Kasumi-1 (cell line): ENCODE measurements at regions not wholly inside any gene's neighbourhood (a gene's known extent, or its start where the extent isn't known, plus 50 kb on each side); places are given as distances from the start of the nearest gene placed in this dataset.

ENCODE experiments used
- DNase-seq, 2 experiments: peaks; one replicate each; lab custom pipeline; 2025; lab: John Stamatoyannopoulos, UW

GRCh38 chr3:77976079-77976478 lies 936.2 kb downstream of the ROBO2 start:
- no peak for DNase-seq

GRCh38 chr3:78003090-78003489 lies 963.2 kb downstream of the ROBO2 start:
- no peak for DNase-seq

- no peak for DNase-seq
These were observed 964.7 kb downstream of the ROBO2 start for GRCh38 chr3:78004571-78004970.

- no peak for DNase-seq
These were observed 973.8 kb downstream of the ROBO2 start for GRCh38 chr3:78013653-78014052.

GRCh38 chr3:78015856-78016255 lies 976.0 kb downstream of the ROBO2 start:
- DNase-seq: no peak

GRCh38 chr3:78021710-78022109 lies 981.8 kb downstream of the ROBO2 start:
- no peak for DNase-seq

- no peak for DNase-seq
These were observed 982.3 kb downstream of the ROBO2 start for GRCh38 chr3:78022232-78022631.

GRCh38 chr3:78023257-78023656 lies 983.4 kb downstream of the ROBO2 start:
- no peak for DNase-seq

GRCh38 chr3:78025916-78026315 lies 986.0 kb downstream of the ROBO2 start:
- DNase-seq: no peak

GRCh38 chr3:78026318-78026828 lies 986.5 kb downstream of the ROBO2 start:
- DNase-seq: no peak

- no peak for DNase-seq
These were observed 989.9 kb downstream of the ROBO2 start for GRCh38 chr3:78029775-78030174.

GRCh38 chr3:78035131-78035641 lies 995.3 kb downstream of the ROBO2 start:
- DNase-seq: no peak

- no peak for DNase-seq
These were observed 1001.6 kb downstream of the ROBO2 start for GRCh38 chr3:78041486-78041885.

GRCh38 chr3:78046566-78046965 lies 1006.7 kb downstream of the ROBO2 start:
- DNase-seq: no peak

GRCh38 chr3:78048698-78049097 lies 1008.8 kb downstream of the ROBO2 start:
- no peak for DNase-seq

- DNase-seq: no peak
These were observed 1009.6 kb downstream of the ROBO2 start for GRCh38 chr3:78049521-78049920.

GRCh38 chr3:78050276-78051065 lies 1010.6 kb downstream of the ROBO2 start:
- DNase-seq: no peak

GRCh38 chr3:78052746-78053145 lies 1012.8 kb downstream of the ROBO2 start:
- no peak for DNase-seq

- no peak for DNase-seq
These were observed 1026.4 kb downstream of the ROBO2 start for GRCh38 chr3:78066287-78066686.

GRCh38 chr3:78070188-78070587 lies 1030.3 kb downstream of the ROBO2 start:
- no peak for DNase-seq

- DNase-seq: no peak
These were observed 1036.5 kb downstream of the ROBO2 start for GRCh38 chr3:78076379-78076778.

GRCh38 chr3:78077178-78077577 lies 1037.3 kb downstream of the ROBO2 start:
- no peak for DNase-seq

- no peak for DNase-seq
These were observed 1037.9 kb downstream of the ROBO2 start for GRCh38 chr3:78077842-78078241.

GRCh38 chr3:78079514-78079913 lies 1039.6 kb downstream of the ROBO2 start:
- no peak for DNase-seq
